ENCODE measurements at regions not wholly inside any gene's neighbourhood (a gene's known extent, or its start where the extent isn't known, plus 50 kb on each side); places are given as distances from the start of the nearest gene placed in this dataset.

- H3K79me2 ChIP-seq (ENCODE audit: control insufficient read depth, insufficient read depth, low read length), result no peaks in the 10 kb centered on the region
- no peaks in the 10 kb centered on the region for H3K27me3 ChIP-seq (ENCODE audit: control insufficient read depth, extremely low read depth, insufficient read depth, low read length)
- FAIRE-seq (no peak), DNase-seq (ENCODE audit: low read depth, low spot score) (no peak)
- H3K9me3 ChIP-seq (ENCODE audit: control insufficient read depth, low read depth, low read length), result no peaks in the 10 kb centered on the region
- no peaks in the 10 kb centered on the region for H3K4me1 ChIP-seq (ENCODE audit: control insufficient read depth, extremely low read depth, insufficient read depth, low read length)
- H3K36me3 ChIP-seq (ENCODE audit: control insufficient read depth in 2 of 2, extremely low read depth in 1 of 2, insufficient read depth in 2 of 2, low read length in 2 of 2), result no peaks in the 10 kb centered on the region
- H3K4me2 ChIP-seq (ENCODE audit: control insufficient read depth, extremely low read depth, insufficient read depth, low read depth, low read length), result no peak overlapping the region
- no peak overlapping the region for H3K9ac ChIP-seq (ENCODE audit: control insufficient read depth, extremely low read depth, insufficient read depth, low read length)
- H4K20me1 ChIP-seq (ENCODE audit: control insufficient read depth, extremely low read depth, insufficient read depth, low read length), result no peaks in the 10 kb centered on the region
- no peaks in the 10 kb centered on the region for H3K9me1 ChIP-seq (ENCODE audit: control insufficient read depth, extremely low read depth, insufficient read depth, low read length)
- TF ChIP-seq EZH2 (IDR thresholded peaks at IDR 0.05; ENCODE audit: low read length) (no peak), CTCF (optimal IDR thresholded peaks at IDR 0.05 in 1 of 3, IDR thresholded peaks at IDR 0.05 in 1 of 3, conservative IDR thresholded peaks at IDR 0.05 in 1 of 3; ENCODE audit: extremely low read depth in 1 of 3, insufficient read depth in 2 of 3, low read length in 3 of 3) (no peak)
- no peak overlapping the region for H3K4me3 ChIP-seq (ENCODE audit: control insufficient read depth in 2 of 3, extremely low read depth in 1 of 3, insufficient read depth in 2 of 3, low read depth in 1 of 3, low read length in 3 of 3)
- no peak overlapping the region for H3K27ac ChIP-seq (ENCODE audit: control insufficient read depth, insufficient read depth, low read length)
- dilution Hi-C loops (cut with MboI; ENCODE audit: extremely low pct_ligation_motif_present, low sequenced_read_pairs), result no loop called here
- H2AFZ ChIP-seq (ENCODE audit: control insufficient read depth, low read length), result no peak overlapping the region
Measured at GRCh38 chr4:13160920-13161319, 323.2 kb downstream of the RAB28 start.

- H3K4me1 ChIP-seq (ENCODE audit: control insufficient read depth, extremely low read depth, insufficient read depth, low read length), result no peaks in the 10 kb centered on the region
- no peaks in the 10 kb centered on the region for H4K20me1 ChIP-seq (ENCODE audit: control insufficient read depth, extremely low read depth, insufficient read depth, low read length)
- no peak for DNase-seq (ENCODE audit: low read depth, low spot score)
- no peak overlapping the region for H3K4me3 ChIP-seq (ENCODE audit: control insufficient read depth in 2 of 3, extremely low read depth in 1 of 3, insufficient read depth in 2 of 3, low read depth in 1 of 3, low read length in 3 of 3)
- dilution Hi-C loops (cut with MboI; ENCODE audit: extremely low pct_ligation_motif_present, low sequenced_read_pairs), result no loop called here
- no peak overlapping the region for H3K4me2 ChIP-seq (ENCODE audit: control insufficient read depth, extremely low read depth, insufficient read depth, low read depth, low read length)
- no peak overlapping the region for H3K27ac ChIP-seq (ENCODE audit: control insufficient read depth, insufficient read depth, low read length)
- H3K9me1 ChIP-seq (ENCODE audit: control insufficient read depth, extremely low read depth, insufficient read depth, low read length), result no peaks in the 10 kb centered on the region
- no peak for FAIRE-seq
- TF ChIP-seq CTCF (optimal IDR thresholded peaks at IDR 0.05 in 1 of 3, IDR thresholded peaks at IDR 0.05 in 1 of 3, conservative IDR thresholded peaks at IDR 0.05 in 1 of 3; ENCODE audit: extremely low read depth in 1 of 3, insufficient read depth in 2 of 3, low read length in 3 of 3), result no peak
- no peak for TF ChIP-seq EZH2 (IDR thresholded peaks at IDR 0.05; ENCODE audit: low read length)
- no peaks in the 10 kb centered on the region for H3K27me3 ChIP-seq (ENCODE audit: control insufficient read depth, extremely low read depth, insufficient read depth, low read length)
- H3K79me2 ChIP-seq (ENCODE audit: control insufficient read depth, insufficient read depth, low read length), result no peaks in the 10 kb centered on the region
- H3K9ac ChIP-seq (ENCODE audit: control insufficient read depth, extremely low read depth, insufficient read depth, low read length), result no peak overlapping the region
- H2AFZ ChIP-seq (ENCODE audit: control insufficient read depth, low read length), result no peak overlapping the region
- H3K9me3 ChIP-seq (ENCODE audit: control insufficient read depth, low read depth, low read length), result no peaks in the 10 kb centered on the region
- H3K36me3 ChIP-seq (ENCODE audit: control insufficient read depth in 2 of 2, extremely low read depth in 1 of 2, insufficient read depth in 2 of 2, low read length in 2 of 2), result no peaks in the 10 kb centered on the region
Measured at GRCh38 chr4:13159041-13159620, 325.0 kb downstream of the RAB28 start.

Measured in keratinocyte (primary cell).